Non-pigmented ciliary epithelial cell (primary cell): ENCODE measurements at regions not wholly inside any gene's neighbourhood (a gene's known extent, or its start where the extent isn't known, plus 50 kb on each side); places are given as distances from the start of the nearest gene placed in this dataset.

Experiments
- DNase-seq: peaks from one replicate; pipeline ENCODE4 v3.0.0-alpha.2; 2010; ENCODE audit warnings: low read depth

- DNase-seq = no peak
These were observed 224.6 kb downstream of the TLE4 start for GRCh38 chr9:79796411-79796810.

GRCh38 chr9:79788662-79789061 lies 216.9 kb downstream of the TLE4 start:
- DNase-seq = no peak

- DNase-seq = no peak
These were observed 209.5 kb downstream of the TLE4 start for GRCh38 chr9:79781263-79781662.

GRCh38 chr9:79780559-79780958 lies 208.8 kb downstream of the TLE4 start:
- DNase-seq = no peak

- DNase-seq = no peak
These were observed 208.1 kb downstream of the TLE4 start for GRCh38 chr9:79779901-79780300.

GRCh38 chr9:79778581-79778980 lies 206.8 kb downstream of the TLE4 start:
- DNase-seq = no peak

GRCh38 chr9:79776581-79776980 lies 204.8 kb downstream of the TLE4 start:
- no peak for DNase-seq
